Heart right ventricle (tissue), 16 donors: ENCODE measurements at regions not wholly inside any gene's neighbourhood (a gene's known extent, or its start where the extent isn't known, plus 50 kb on each side); places are given as distances from the start of the nearest gene placed in this dataset.

Source experiments
- ATAC-seq, 8 donors: fragments of 200-7000 bp; cut with Tn5 transposase; one replicate each; pipeline ENCODE4 v1.9.1; 2020; ENCODE audit warnings: mild to moderate bottlenecking in 8 of 8, moderate library complexity in 8 of 8, moderate number of reproducible peaks in 1 of 8
- DNase-seq, 2 donors: peaks; one replicate each; pipeline ENCODE4 v3.0.0-alpha.2; 2020
- H3K27ac ChIP-seq, 10 donors: fragments of 200-600 bp; sonication (generic) in 2 of 10; one replicate each; pipeline versions ENCODE4 v1.5.0 to v1.8.0; 2020 to 2022; ENCODE audit warnings: mild to moderate bottlenecking in 3 of 10
- H3K27me3 ChIP-seq, 7 donors: fragments of 200-600 bp; one replicate each; pipeline ENCODE4 v1.8.0; 2021 to 2022; ENCODE audit warnings: mild to moderate bottlenecking in 2 of 7
- H3K36me3 ChIP-seq, 9 donors: fragments of 200-600 bp; sonication (generic) in 1 of 9; one replicate each; pipeline versions ENCODE4 v1.5.0 to v1.8.0; 2020 to 2022; ENCODE audit warnings: mild to moderate bottlenecking in 2 of 9
- H3K4me1 ChIP-seq, 9 donors: fragments of 200-600 bp; sonication (generic) in 1 of 9; one replicate each; pipeline versions ENCODE4 v1.5.0 to v1.8.0; 2020 to 2022; ENCODE audit warnings: mild to moderate bottlenecking in 4 of 9
- H3K4me3 ChIP-seq, 10 donors: fragments of 200-600 bp; sonication (generic) in 2 of 10; one replicate each; pipeline versions ENCODE4 v1.5.0 to v1.8.0; 2020 to 2022; ENCODE audit warnings: mild to moderate bottlenecking in 7 of 10, moderate library complexity in 2 of 10
- H3K9me3 ChIP-seq, 11 donors: fragments of 200-600 bp in 10 of 11; sonication (generic) in 2 of 11; one replicate each; pipeline versions ENCODE4 v1.5.0 to v1.8.0; 2013 to 2022; ENCODE audit warnings: mild to moderate bottlenecking in 2 of 11, control low read depth in 1 of 11, moderate library complexity in 1 of 11
- WGBS, 2 donors: extraction: QIAGEN DNeasy Blood & Tissue Kit; methylation state at CpG; one replicate each; pipeline ENCODE4 v1.1.7; 2013; ENCODE audit warnings: inconsistent platforms in 1 of 2; 5-methylcytosine and 5-hydroxymethylcytosine counted together
- intact Hi-C, 10 donors: fragments of 100-400 bp; cut with DNase I; formaldehyde crosslinking; loops; one replicate each; pipeline versions ENCODE4 v1.11.1 to v1.14.2; 2022
- TF ChIP-seq, protein P1 (sequence below), 9 donors: fragments of 200-600 bp; sonication (generic) in 2 of 9; IDR thresholded peaks; one replicate each; pipeline versions ENCODE4 v1.5.0 to v1.8.0; 2021 to 2022; ENCODE audit warnings: antibody characterized with exemption in 9 of 9, mild to moderate bottlenecking in 5 of 9, moderate library complexity in 1 of 9
- donor health status: Arrhythmogenic right ventricular cardiomyopathy.
- donor health status: ischemic (EF 13 %, LVEDD 7.1; RV severe dilation, severe dysfunction).
- donor health status: healthy with polysubstance abuse.
- donor health status: DM: no; HTN: yes; CAD: no.
- donor health status: DM: no; HTN: no; CAD: no.
- donor health status: ischemic (EF 25% LVEDD 6.9; RV normal size, moderate dysfunction).
- donor health status: ischemic (EF 25% LVEDD 5.7; RV mildly dilated, moderate dysfunction).
- donor health status: healthy.
- donor health status: DM: yes; HTN: yes; CAD: no.
- donor health status: Ischemic cardiomyopathy.
- donor health status: ischemic (EF 35%, LVEDD 5.7; RV mildly dilated, moderate dysfunction).
- donor health status: nonischemic (EF 11% LVEDD 7.7; RV severe dilation, severe dysfunction).
- donor health status: DM: yes; HTN: yes; CAD: no.
- donor health status: PGD.
- donor health status: ischemic (EF 29% LVEDD 5.4; RV normal size, mild dysfunction).
- donor health status: nonischemic (EF 23%, LVEDD 6.1; RV moderate dilation, normal function).

DNA sequence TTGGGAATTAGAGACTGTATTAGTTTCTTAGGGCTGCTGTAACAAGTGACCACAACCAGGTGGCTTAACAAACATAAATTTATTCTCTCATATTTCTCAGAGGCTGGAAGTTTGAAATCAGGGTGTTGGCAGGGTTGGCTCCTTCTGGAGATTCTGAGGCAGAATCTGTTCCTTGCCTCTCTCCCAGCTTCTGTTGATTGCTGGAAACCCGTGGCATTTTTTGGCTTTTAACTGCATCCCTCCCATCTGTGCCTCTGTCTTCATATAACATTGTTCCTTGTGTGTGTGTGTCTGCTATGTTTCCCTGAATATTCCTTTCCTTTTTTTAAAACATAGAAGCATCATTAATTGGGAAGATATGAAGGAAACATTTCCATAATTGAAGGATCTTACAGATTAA is 448.1 kb upstream of the DCC start:
- no peaks in the 10 kb centered on the region for H3K27me3 ChIP-seq
- TF ChIP-seq, protein P1, sequence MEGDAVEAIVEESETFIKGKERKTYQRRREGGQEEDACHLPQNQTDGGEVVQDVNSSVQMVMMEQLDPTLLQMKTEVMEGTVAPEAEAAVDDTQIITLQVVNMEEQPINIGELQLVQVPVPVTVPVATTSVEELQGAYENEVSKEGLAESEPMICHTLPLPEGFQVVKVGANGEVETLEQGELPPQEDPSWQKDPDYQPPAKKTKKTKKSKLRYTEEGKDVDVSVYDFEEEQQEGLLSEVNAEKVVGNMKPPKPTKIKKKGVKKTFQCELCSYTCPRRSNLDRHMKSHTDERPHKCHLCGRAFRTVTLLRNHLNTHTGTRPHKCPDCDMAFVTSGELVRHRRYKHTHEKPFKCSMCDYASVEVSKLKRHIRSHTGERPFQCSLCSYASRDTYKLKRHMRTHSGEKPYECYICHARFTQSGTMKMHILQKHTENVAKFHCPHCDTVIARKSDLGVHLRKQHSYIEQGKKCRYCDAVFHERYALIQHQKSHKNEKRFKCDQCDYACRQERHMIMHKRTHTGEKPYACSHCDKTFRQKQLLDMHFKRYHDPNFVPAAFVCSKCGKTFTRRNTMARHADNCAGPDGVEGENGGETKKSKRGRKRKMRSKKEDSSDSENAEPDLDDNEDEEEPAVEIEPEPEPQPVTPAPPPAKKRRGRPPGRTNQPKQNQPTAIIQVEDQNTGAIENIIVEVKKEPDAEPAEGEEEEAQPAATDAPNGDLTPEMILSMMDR (IDR thresholded peaks at IDR 0.05): no peak
- peaks cover 0 to 11% (median 0%) of the 10 kb centered on the region in 11 donors for H3K9me3 ChIP-seq
- DNase-seq: no peak
- no peaks in the 10 kb centered on the region for H3K4me1 ChIP-seq
- ATAC-seq: no peak
- 42 to 59% methylated on average over 1 of the region's 1 CpG for WGBS, 2 donors
- no peak overlapping the region for H3K27ac ChIP-seq
- H3K36me3 ChIP-seq: no peaks in the 10 kb centered on the region
- no peak overlapping the region for H3K4me3 ChIP-seq
- intact Hi-C loops: no loop called here

- 86 to 88% methylated on average over 6 of the region's 6 CpGs for whole genome bisulfite sequencing, 2 donors
- intact Hi-C loops: loop anchor here in 1 of 10 donors (2.0 kb wide), 1 partner anchor 43 kb away; no protein-coding TSS in a partner anchor
Measured at GRCh38 chr18:51897884-51898283, 442.1 kb upstream of the DCC start.

GRCh38 chr18:51907687-51908597 is 432.1 kb upstream of the DCC start:
- Histone ChIP-seq H3K9me3 (no peaks in the 10 kb centered on the region), H3K27ac (no peak overlapping the region), H3K4me3 (no peak overlapping the region), H3K36me3 (no peaks in the 10 kb centered on the region), H3K27me3 (no peaks in the 10 kb centered on the region), H3K4me1 (no peaks in the 10 kb centered on the region)
- no peak for DNase-seq
- intact Hi-C loops: no loop called here
- TF ChIP-seq, protein P1 (IDR thresholded peaks at IDR 0.05): no peak
- no peak for ATAC-seq
- 83 to 85% methylated on average over 7 of the region's 7 CpGs for WGBS, 2 donors

More at GRCh38 chr18:51897884-51898283, 442.1 kb upstream of the DCC start:
- Histone ChIP-seq H3K4me3 (no peak overlapping the region), H3K27me3 (no peaks in the 10 kb centered on the region), H3K36me3 (no peaks in the 10 kb centered on the region), H3K27ac (no peak overlapping the region), H3K9me3 (peaks cover 0 to 5% (median 0%) of the 10 kb centered on the region in 11 donors), H3K4me1 (no peaks in the 10 kb centered on the region)
- ATAC-seq (no peak), DNase-seq (no peak)
- TF ChIP-seq, protein P1 (IDR thresholded peaks at IDR 0.05): no peak

- H3K4me1 ChIP-seq: no peaks in the 10 kb centered on the region
- TF ChIP-seq, protein P1 (IDR thresholded peaks at IDR 0.05): no peak
- H3K36me3 ChIP-seq: no peaks in the 10 kb centered on the region
- no peak for ATAC-seq
- H3K27me3 ChIP-seq: no peaks in the 10 kb centered on the region
- no peak overlapping the region for H3K4me3 ChIP-seq
- intact Hi-C loops: no loop called here
- no peaks in the 10 kb centered on the region for H3K9me3 ChIP-seq
- no peak for DNase-seq
- no peak overlapping the region for H3K27ac ChIP-seq
Measured at GRCh38 chr18:51908598-51908944, 431.4 kb upstream of the DCC start.
